ENCODE measurements at regions not wholly inside any gene's neighbourhood (a gene's known extent, or its start where the extent isn't known, plus 50 kb on each side); places are given as distances from the start of the nearest gene placed in this dataset.

DNA sequence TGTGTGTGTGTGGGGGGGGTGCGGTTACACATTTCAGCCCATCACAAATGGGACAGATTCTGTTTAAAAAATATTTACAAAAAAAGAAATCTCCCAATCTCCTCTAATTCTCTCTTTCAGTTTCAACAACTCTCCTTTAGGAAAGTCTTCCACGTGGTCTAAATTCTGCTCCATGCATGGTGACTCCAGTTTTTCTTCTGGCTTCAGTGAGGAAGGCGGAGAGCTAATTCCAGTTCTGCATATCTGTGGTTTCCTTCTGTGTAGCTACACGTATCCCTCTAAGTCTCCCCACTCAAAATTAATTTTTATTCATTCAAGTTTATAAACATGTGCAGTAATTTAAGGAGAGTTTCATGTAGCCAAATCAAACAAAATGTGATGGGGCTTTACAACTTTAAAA, 111.6 kb downstream of the SLC4A3 start:
- Mint-ChIP-seq H3K27ac (ENCODE audit: unreplicated experiment) (no peak overlapping the region), H3K9me3 (ENCODE audit: unreplicated experiment) (no peaks in the 10 kb centered on the region), H3K4me1 (ENCODE audit: low read depth, unreplicated experiment) (peaks cover 7% of the 10 kb centered on the region), H3K27me3 (ENCODE audit: low read depth, unreplicated experiment) (peaks cover 10% of the 10 kb centered on the region), H3K36me3 (ENCODE audit: low read depth, unreplicated experiment) (no peaks in the 10 kb centered on the region), H3K4me3 (ENCODE audit: unreplicated experiment) (no peak overlapping the region)
- H4K20me1 ChIP-seq (ENCODE audit: insufficient read depth, low read length), result no peaks in the 10 kb centered on the region
- FAIRE-seq, result no peak
- no peaks in the 10 kb centered on the region for H3K36me3 ChIP-seq (ENCODE audit: insufficient read depth, low read length)
- no peak overlapping the region for H2AFZ ChIP-seq (ENCODE audit: low read depth, low read length)
- H3K27ac ChIP-seq (ENCODE audit: low read depth, low read length), result no peak overlapping the region
- H3K9me3 ChIP-seq (ENCODE audit: insufficient read depth, low read depth, low read length), result no peaks in the 10 kb centered on the region
- DNase-seq (ENCODE audit: low read depth), result peak; percentile 68
- peaks cover 2% of the 10 kb centered on the region for H3K27me3 ChIP-seq (ENCODE audit: insufficient read depth, low read length)
- TF ChIP-seq EZH2 (IDR thresholded peaks at IDR 0.05; ENCODE audit: insufficient read depth, low read length), result no peak
- TF ChIP-seq, protein P1, sequence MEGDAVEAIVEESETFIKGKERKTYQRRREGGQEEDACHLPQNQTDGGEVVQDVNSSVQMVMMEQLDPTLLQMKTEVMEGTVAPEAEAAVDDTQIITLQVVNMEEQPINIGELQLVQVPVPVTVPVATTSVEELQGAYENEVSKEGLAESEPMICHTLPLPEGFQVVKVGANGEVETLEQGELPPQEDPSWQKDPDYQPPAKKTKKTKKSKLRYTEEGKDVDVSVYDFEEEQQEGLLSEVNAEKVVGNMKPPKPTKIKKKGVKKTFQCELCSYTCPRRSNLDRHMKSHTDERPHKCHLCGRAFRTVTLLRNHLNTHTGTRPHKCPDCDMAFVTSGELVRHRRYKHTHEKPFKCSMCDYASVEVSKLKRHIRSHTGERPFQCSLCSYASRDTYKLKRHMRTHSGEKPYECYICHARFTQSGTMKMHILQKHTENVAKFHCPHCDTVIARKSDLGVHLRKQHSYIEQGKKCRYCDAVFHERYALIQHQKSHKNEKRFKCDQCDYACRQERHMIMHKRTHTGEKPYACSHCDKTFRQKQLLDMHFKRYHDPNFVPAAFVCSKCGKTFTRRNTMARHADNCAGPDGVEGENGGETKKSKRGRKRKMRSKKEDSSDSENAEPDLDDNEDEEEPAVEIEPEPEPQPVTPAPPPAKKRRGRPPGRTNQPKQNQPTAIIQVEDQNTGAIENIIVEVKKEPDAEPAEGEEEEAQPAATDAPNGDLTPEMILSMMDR (IDR thresholded peaks at IDR 0.05; ENCODE audit: insufficient read depth, low read depth, low read length), result no peak
- H3K79me2 ChIP-seq (ENCODE audit: insufficient read depth, low read length), result no peaks in the 10 kb centered on the region
- H3K4me1 ChIP-seq (ENCODE audit: insufficient read depth, low read length), result no peaks in the 10 kb centered on the region
- H3K4me2 ChIP-seq (ENCODE audit: low read length), result no peak overlapping the region
- no peak overlapping the region for H3K9ac ChIP-seq (ENCODE audit: low read length)
- H3K4me3 ChIP-seq (ENCODE audit: insufficient read depth, low read depth, low read length), result no peak overlapping the region

- Histone ChIP-seq H3K79me2 (ENCODE audit: insufficient read depth, low read length) (no peaks in the 10 kb centered on the region), H3K9ac (ENCODE audit: low read length) (no peak overlapping the region), H3K27ac (ENCODE audit: low read depth, low read length) (no peak overlapping the region), H3K27me3 (ENCODE audit: insufficient read depth, low read length) (peaks cover 8% of the 10 kb centered on the region), H3K4me2 (ENCODE audit: low read length) (no peak overlapping the region), H4K20me1 (ENCODE audit: insufficient read depth, low read length) (no peaks in the 10 kb centered on the region), H3K4me1 (ENCODE audit: insufficient read depth, low read length) (no peaks in the 10 kb centered on the region), H2AFZ (ENCODE audit: low read depth, low read length) (no peak overlapping the region), H3K4me3 (ENCODE audit: insufficient read depth, low read depth, low read length) (no peak overlapping the region), H3K36me3 (ENCODE audit: insufficient read depth, low read length) (no peaks in the 10 kb centered on the region), H3K9me3 (ENCODE audit: insufficient read depth, low read depth, low read length) (no peaks in the 10 kb centered on the region)
- TF ChIP-seq EZH2 (IDR thresholded peaks at IDR 0.05; ENCODE audit: insufficient read depth, low read length), result no peak
- TF ChIP-seq, protein P1 (IDR thresholded peaks at IDR 0.05; ENCODE audit: insufficient read depth, low read depth, low read length), result no peak
- Mint-ChIP-seq H3K4me3 (ENCODE audit: unreplicated experiment) (no peak overlapping the region), H3K27ac (ENCODE audit: unreplicated experiment) (no peak overlapping the region), H3K27me3 (ENCODE audit: low read depth, unreplicated experiment) (peaks cover 14% of the 10 kb centered on the region), H3K9me3 (ENCODE audit: unreplicated experiment) (no peaks in the 10 kb centered on the region), H3K4me1 (ENCODE audit: low read depth, unreplicated experiment) (peaks cover 7% of the 10 kb centered on the region), H3K36me3 (ENCODE audit: low read depth, unreplicated experiment) (no peaks in the 10 kb centered on the region)
- FAIRE-seq (no peak), DNase-seq (ENCODE audit: low read depth) (no peak)
Observed at GRCh38 chr2:219739866-219740440, 112.5 kb downstream of the SLC4A3 start.

DNA sequence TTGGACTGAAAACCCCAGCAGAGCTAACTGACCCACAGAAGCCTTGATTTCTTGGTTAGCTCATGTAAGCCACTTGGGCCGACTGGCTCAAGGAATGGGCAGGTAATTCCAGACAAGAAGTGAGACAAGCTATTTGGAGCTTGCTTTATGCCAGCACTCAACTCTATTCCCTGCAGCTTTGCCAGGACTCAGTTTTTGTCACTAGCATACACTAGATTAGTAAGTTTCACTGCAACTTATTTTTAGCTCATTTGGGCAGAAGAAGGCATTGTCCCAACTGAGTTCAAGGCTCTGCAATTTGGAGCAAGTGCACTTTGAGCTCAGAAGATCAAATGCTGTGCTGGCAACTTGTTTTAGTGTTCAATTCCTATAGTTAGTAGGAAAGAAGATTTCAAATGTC, 116.1 kb downstream of the SLC4A3 start:
- Mint-ChIP-seq H3K9me3 (ENCODE audit: unreplicated experiment) (no peaks in the 10 kb centered on the region), H3K27me3 (ENCODE audit: low read depth, unreplicated experiment) (peaks cover 14% of the 10 kb centered on the region), H3K4me3 (ENCODE audit: unreplicated experiment) (no peak overlapping the region), H3K4me1 (ENCODE audit: low read depth, unreplicated experiment) (peaks cover 7% of the 10 kb centered on the region), H3K27ac (ENCODE audit: unreplicated experiment) (no peak overlapping the region), H3K36me3 (ENCODE audit: low read depth, unreplicated experiment) (no peaks in the 10 kb centered on the region)
- no peak overlapping the region for H3K27ac ChIP-seq (ENCODE audit: low read depth, low read length)
- H3K9ac ChIP-seq (ENCODE audit: low read length), result no peak overlapping the region
- TF ChIP-seq, protein P1 (IDR thresholded peaks at IDR 0.05; ENCODE audit: insufficient read depth, low read depth, low read length), result no peak
- no peaks in the 10 kb centered on the region for H3K4me1 ChIP-seq (ENCODE audit: insufficient read depth, low read length)
- DNase-seq (ENCODE audit: low read depth) (no peak), FAIRE-seq (no peak)
- no peaks in the 10 kb centered on the region for H3K36me3 ChIP-seq (ENCODE audit: insufficient read depth, low read length)
- H3K9me3 ChIP-seq (ENCODE audit: insufficient read depth, low read depth, low read length), result no peaks in the 10 kb centered on the region
- H3K4me2 ChIP-seq (ENCODE audit: low read length), result no peak overlapping the region
- no peaks in the 10 kb centered on the region for H3K79me2 ChIP-seq (ENCODE audit: insufficient read depth, low read length)
- no peak overlapping the region for H3K4me3 ChIP-seq (ENCODE audit: insufficient read depth, low read depth, low read length)
- H2AFZ ChIP-seq (ENCODE audit: low read depth, low read length), result no peak overlapping the region
- no peaks in the 10 kb centered on the region for H4K20me1 ChIP-seq (ENCODE audit: insufficient read depth, low read length)
- peaks cover 10% of the 10 kb centered on the region for H3K27me3 ChIP-seq (ENCODE audit: insufficient read depth, low read length)
